ENCODE measurements at regions not wholly inside any gene's neighbourhood (a gene's known extent, or its start where the extent isn't known, plus 50 kb on each side); places are given as distances from the start of the nearest gene placed in this dataset.

GRCh38 chr16:86752582-86753175, 174.3 kb downstream of the FOXL1 start:
- Histone ChIP-seq H4K20me1 (ENCODE audit: insufficient read depth, low read length) (no peaks in the 10 kb centered on the region), H3K9me3 (ENCODE audit: low read length) (no peaks in the 10 kb centered on the region), H3K79me2 (ENCODE audit: insufficient read depth, low read depth, low read length) (no peaks in the 10 kb centered on the region), H3K4me2 (ENCODE audit: low read length) (no peak overlapping the region), H2AFZ (ENCODE audit: low read length) (no peak overlapping the region), H3K4me1 (ENCODE audit: insufficient read depth, low read length, poor library complexity, severe bottlenecking) (no peaks in the 10 kb centered on the region), H3K9me2 (ENCODE audit: insufficient read depth, low read length) (no peaks in the 10 kb centered on the region), H3K27ac (ENCODE audit: low read depth, low read length, poor library complexity, severe bottlenecking) (no peak overlapping the region), H3K36me3 (ENCODE audit: insufficient read depth, low read length) (no peaks in the 10 kb centered on the region), H3K4me3 (ENCODE audit: low read depth, low read length, poor library complexity, severe bottlenecking) (no peak overlapping the region)
- ChIA-PET CTCF (ENCODE audit: unreplicated experiment) (no interaction called here), POLR2A (no interaction called here)
- intact Hi-C loops (cut with micrococcal nuclease; ENCODE audit: unreplicated experiment), result no loop called here
- no peak for DNase-seq (ENCODE audit: low spot score)
- TF ChIP-seq EZH2phosphoT487 (IDR thresholded peaks at IDR 0.05; ENCODE audit: borderline replicate concordance, low read depth, low read length), result no peak
- no peak for TF ChIP-seq CTCF (conservative IDR thresholded peaks at IDR 0.05; ENCODE audit: low read length)
- no TSS peak for BruUV-seq (replicated peaks)

GRCh38 chr16:86753399-86753798, 175.1 kb downstream of the FOXL1 start:
- H3K27ac ChIP-seq (ENCODE audit: low read depth, low read length, poor library complexity, severe bottlenecking), result no peak overlapping the region
- H3K9me2 ChIP-seq (ENCODE audit: insufficient read depth, low read length), result no peaks in the 10 kb centered on the region
- H3K4me1 ChIP-seq (ENCODE audit: insufficient read depth, low read length, poor library complexity, severe bottlenecking), result no peaks in the 10 kb centered on the region
- H3K9me3 ChIP-seq (ENCODE audit: low read length), result no peaks in the 10 kb centered on the region
- no peak overlapping the region for H3K4me2 ChIP-seq (ENCODE audit: low read length)
- no peaks in the 10 kb centered on the region for H4K20me1 ChIP-seq (ENCODE audit: insufficient read depth, low read length)
- H3K36me3 ChIP-seq (ENCODE audit: insufficient read depth, low read length), result no peaks in the 10 kb centered on the region
- BruUV-seq (replicated peaks), result no TSS peak
- intact Hi-C loops (cut with micrococcal nuclease; ENCODE audit: unreplicated experiment), result no loop called here
- POLR2A ChIA-PET, result interaction anchor here (0.5 kb wide), 1 partner anchor 311 kb away, joined by 6 read pairs; no protein-coding TSS in a partner anchor
- no peak for DNase-seq (ENCODE audit: low spot score)
- CTCF ChIA-PET (ENCODE audit: unreplicated experiment), result no interaction called here
- TF ChIP-seq EZH2phosphoT487 (IDR thresholded peaks at IDR 0.05; ENCODE audit: borderline replicate concordance, low read depth, low read length), result no peak
- TF ChIP-seq CTCF (conservative IDR thresholded peaks at IDR 0.05; ENCODE audit: low read length), result no peak
- no peak overlapping the region for H2AFZ ChIP-seq (ENCODE audit: low read length)
- no peaks in the 10 kb centered on the region for H3K79me2 ChIP-seq (ENCODE audit: insufficient read depth, low read depth, low read length)
- no peak overlapping the region for H3K4me3 ChIP-seq (ENCODE audit: low read depth, low read length, poor library complexity, severe bottlenecking)

GRCh38 chr16:86755571-86756006, 177.2 kb downstream of the FOXL1 start:
- H3K27ac ChIP-seq (ENCODE audit: low read depth, low read length, poor library complexity, severe bottlenecking), result no peak overlapping the region
- no peak overlapping the region for H3K4me2 ChIP-seq (ENCODE audit: low read length)
- no peaks in the 10 kb centered on the region for H3K9me2 ChIP-seq (ENCODE audit: insufficient read depth, low read length)
- no peaks in the 10 kb centered on the region for H3K4me1 ChIP-seq (ENCODE audit: insufficient read depth, low read length, poor library complexity, severe bottlenecking)
- intact Hi-C loops (cut with micrococcal nuclease; ENCODE audit: unreplicated experiment), result no loop called here
- ChIA-PET CTCF (ENCODE audit: unreplicated experiment) (no interaction called here), POLR2A (no interaction called here)
- no peaks in the 10 kb centered on the region for H3K9me3 ChIP-seq (ENCODE audit: low read length)
- no peak for TF ChIP-seq CTCF (conservative IDR thresholded peaks at IDR 0.05; ENCODE audit: low read length)
- no peak for TF ChIP-seq EZH2phosphoT487 (IDR thresholded peaks at IDR 0.05; ENCODE audit: borderline replicate concordance, low read depth, low read length)
- H4K20me1 ChIP-seq (ENCODE audit: insufficient read depth, low read length), result no peaks in the 10 kb centered on the region
- H3K36me3 ChIP-seq (ENCODE audit: insufficient read depth, low read length), result no peaks in the 10 kb centered on the region
- no peaks in the 10 kb centered on the region for H3K79me2 ChIP-seq (ENCODE audit: insufficient read depth, low read depth, low read length)
- no TSS peak for BruUV-seq (replicated peaks)
- no peak for DNase-seq (ENCODE audit: low spot score)
- H2AFZ ChIP-seq (ENCODE audit: low read length), result no peak overlapping the region
- no peak overlapping the region for H3K4me3 ChIP-seq (ENCODE audit: low read depth, low read length, poor library complexity, severe bottlenecking)

Measured in OCI-LY7 (cell line).